PFSK-1 (cell line): ENCODE measurements at regions not wholly inside any gene's neighbourhood (a gene's known extent, or its start where the extent isn't known, plus 50 kb on each side); places are given as distances from the start of the nearest gene placed in this dataset.

Experiments
- FOXP2 ChIP-seq: optimal IDR thresholded peaks from 2 replicates; pipeline ENCODE3; 2011; ENCODE audit warnings: borderline replicate concordance, control low read depth, inconsistent platforms; ENCODE audit not compliant: insufficient read depth; ENCODE audit errors: extremely low read length, extremely low read depth
- POLR2AphosphoS5 ChIP-seq: IDR thresholded peaks from 2 replicates; pipeline ENCODE4 v1.6.1; 2012; ENCODE audit warnings: low read depth, mild to moderate bottlenecking, control low read depth, low read length, moderate library complexity
- REST ChIP-seq, 2 experiments: IDR thresholded peaks; 2 replicates each; pipeline versions ENCODE4 v1.6.1 to v1.8.0; 2011 to 2012; ENCODE audit warnings: low read depth in 2 of 2, low read length in 2 of 2, control low read depth in 1 of 2, inconsistent platforms in 1 of 2, mild to moderate bottlenecking in 1 of 2, moderate library complexity in 1 of 2; ENCODE audit not compliant: insufficient read depth in 1 of 2
- SIN3A ChIP-seq: IDR thresholded peaks from 2 replicates; pipeline ENCODE4 v1.6.1; 2012; ENCODE audit warnings: mild to moderate bottlenecking, low read length, moderate library complexity, borderline replicate concordance; ENCODE audit not compliant: insufficient read depth
- TAF1 ChIP-seq: IDR thresholded peaks from 2 replicates; pipeline ENCODE4 v1.6.1; 2012; ENCODE audit warnings: low read length, control low read depth, borderline replicate concordance; ENCODE audit not compliant: insufficient read depth

- no peak for TF ChIP-seq REST (IDR thresholded peaks at IDR 0.05; ENCODE audit: insufficient read depth in 1 of 2, low read depth in 2 of 2, low read length in 2 of 2)
- no peak for TF ChIP-seq POLR2AphosphoS5
- TF ChIP-seq TAF1 = no peak
- no peak for TF ChIP-seq FOXP2
- no peak for TF ChIP-seq SIN3A
Observed at GRCh38 chr1:219533280-219533679, 79.6 kb downstream of the ZC3H11B start.
